H9 (cell line): ENCODE measurements at regions not wholly inside any gene's neighbourhood (a gene's known extent, or its start where the extent isn't known, plus 50 kb on each side); places are given as distances from the start of the nearest gene placed in this dataset.

Experiments used
- DNase-seq: peaks from one replicate; pipeline ENCODE4 v3.0.0-alpha.2; 2017
- H2AFZ ChIP-seq: one replicate; pipeline ENCODE4 v1.6.1; 2013; ENCODE audit warnings: mild to moderate bottlenecking, low read length, control low read depth, moderate library complexity
- H2AK5ac ChIP-seq: 2 replicates; pipeline ENCODE4 v1.6.1; 2013; ENCODE audit warnings: low read length, control low read depth, mixed read lengths; ENCODE audit not compliant: insufficient read length
- H2BK120ac ChIP-seq: one replicate; pipeline ENCODE4 v1.6.1; 2013; ENCODE audit warnings: low read depth, mild to moderate bottlenecking, low read length, control low read depth, inconsistent platforms; ENCODE audit not compliant: poor library complexity, severe bottlenecking
- H2BK12ac ChIP-seq: 2 replicates; pipeline ENCODE4 v1.6.1; 2013; ENCODE audit warnings: low read length, control low read depth, mixed read lengths, low read depth; ENCODE audit not compliant: insufficient read length
- H2BK15ac ChIP-seq: 2 replicates; pipeline ENCODE4 v1.6.1; 2013; ENCODE audit warnings: low read depth, low read length, control low read depth
- H2BK20ac ChIP-seq: one replicate; pipeline ENCODE4 v1.6.1; 2013; ENCODE audit warnings: low read depth, mild to moderate bottlenecking, low read length, control low read depth, inconsistent platforms; ENCODE audit not compliant: poor library complexity, severe bottlenecking
- H2BK5ac ChIP-seq: 2 replicates; pipeline ENCODE4 v1.6.1; 2013; ENCODE audit warnings: low read length, control low read depth, mixed read lengths; ENCODE audit not compliant: insufficient read length
- H3K14ac ChIP-seq: 2 replicates; pipeline ENCODE4 v1.6.1; 2013; ENCODE audit warnings: low read length, control low read depth; ENCODE audit not compliant: insufficient read depth
- H3K18ac ChIP-seq: 2 replicates; pipeline ENCODE4 v1.6.1; 2013; ENCODE audit warnings: low read depth, mild to moderate bottlenecking, mixed read lengths, low read length, control low read depth; ENCODE audit not compliant: insufficient read length
- H3K23ac ChIP-seq: 2 replicates; pipeline ENCODE4 v1.6.1; 2013; ENCODE audit warnings: low read length, control low read depth, mixed read lengths, low read depth; ENCODE audit not compliant: insufficient read length
- H3K23me2 ChIP-seq: 2 replicates; pipeline ENCODE4 v1.6.1; 2013; ENCODE audit warnings: low read depth, mild to moderate bottlenecking, mixed read lengths, low read length, control low read depth; ENCODE audit not compliant: insufficient read length, poor library complexity, severe bottlenecking
- H3K27ac ChIP-seq: 2 replicates; pipeline ENCODE4 v1.5.1; 2013; ENCODE audit warnings: low read length, control low read depth, mixed read lengths, low read depth; ENCODE audit not compliant: insufficient read length
- H3K27me3 ChIP-seq: 2 replicates; pipeline ENCODE4 v1.6.1; 2013; ENCODE audit warnings: low read length, control low read depth, inconsistent platforms; ENCODE audit not compliant: insufficient read depth
- H3K4ac ChIP-seq: 2 replicates; pipeline ENCODE4 v1.6.1; 2013; ENCODE audit warnings: low read depth, mild to moderate bottlenecking, control low read depth, inconsistent platforms, low read length, moderate library complexity
- H3K4me1 ChIP-seq: 2 replicates; pipeline ENCODE4 v1.6.1; 2013; ENCODE audit warnings: low read length, control low read depth, inconsistent platforms; ENCODE audit not compliant: insufficient read depth
- H3K4me2 ChIP-seq: 2 replicates; pipeline ENCODE4 v1.6.1; 2013; ENCODE audit warnings: low read length, control low read depth, mixed read lengths; ENCODE audit not compliant: insufficient read length, insufficient read depth
- H3K56ac ChIP-seq: 2 replicates; pipeline ENCODE4 v1.6.1; 2013; ENCODE audit warnings: low read depth, mild to moderate bottlenecking, mixed read lengths, low read length, control low read depth; ENCODE audit not compliant: insufficient read length
- H3K79me1 ChIP-seq: 2 replicates; pipeline ENCODE4 v1.6.1; 2013; ENCODE audit warnings: low read depth, mild to moderate bottlenecking, moderate library complexity, low read length, control low read depth, inconsistent platforms; ENCODE audit not compliant: insufficient read depth, poor library complexity, severe bottlenecking
- H3K79me2 ChIP-seq: 2 replicates; pipeline ENCODE4 v1.6.1; 2013; ENCODE audit warnings: low read length, control low read depth, inconsistent platforms; ENCODE audit not compliant: insufficient read depth
- H3K9ac ChIP-seq: 2 replicates; pipeline ENCODE4 v1.6.1; 2013; ENCODE audit warnings: low read length, control low read depth, mixed read lengths; ENCODE audit not compliant: insufficient read length; ENCODE audit errors: extremely low read depth
- H3K9me3 ChIP-seq: one replicate; pipeline ENCODE4 v1.6.1; 2013; ENCODE audit warnings: low read depth, low read length, inconsistent platforms; ENCODE audit not compliant: control insufficient read depth
- H3T11ph ChIP-seq: one replicate; pipeline ENCODE4 v1.6.1; 2013; ENCODE audit warnings: mild to moderate bottlenecking, low read length, control low read depth, inconsistent platforms
- H4K20me1 ChIP-seq: one replicate; pipeline ENCODE4 v1.6.1; 2013; ENCODE audit not compliant: control insufficient read depth, insufficient read length, insufficient read depth
- H4K5ac ChIP-seq: 2 replicates; pipeline ENCODE4 v1.6.1; 2013; ENCODE audit warnings: low read depth, mild to moderate bottlenecking, mixed read lengths, low read length, control low read depth; ENCODE audit not compliant: insufficient read length
- H4K8ac ChIP-seq: replicated peaks from 2 replicates; pipeline ENCODE4 v1.6.1; 2013; ENCODE audit warnings: low read length, control low read depth, mixed read lengths, low read depth; ENCODE audit not compliant: insufficient read length
- H4K91ac ChIP-seq: 2 replicates; pipeline ENCODE4 v1.6.1; 2013; ENCODE audit warnings: low read depth, mild to moderate bottlenecking, moderate library complexity, mixed read lengths, low read length, control low read depth; ENCODE audit not compliant: insufficient read length
- H3K27ac Mint-ChIP-seq, 3 experiments: 2 replicates in 2 of 3; 3 replicates in 1 of 3; pipeline ENCODE4 v1.8.0; 2020 to 2021; ENCODE audit warnings: mixed read lengths in 3 of 3, mild to moderate bottlenecking in 1 of 3, moderate library complexity in 1 of 3
- H3K27me3 Mint-ChIP-seq: 2 replicates; pipeline ENCODE4 v1.8.0; 2021; ENCODE audit warnings: low read depth, mild to moderate bottlenecking, moderate library complexity, mixed read lengths
- H3K36me3 Mint-ChIP-seq, 3 experiments: 2 replicates in 2 of 3; 3 replicates in 1 of 3; pipeline ENCODE4 v1.8.0; 2020 to 2021; ENCODE audit warnings: low read depth in 3 of 3, mixed read lengths in 3 of 3; ENCODE audit not compliant: insufficient read depth in 1 of 3
- H3K4me1 Mint-ChIP-seq, 2 experiments: 2 replicates each; pipeline ENCODE4 v1.8.0; 2020; ENCODE audit warnings: mixed read lengths in 2 of 2
- H3K4me3 Mint-ChIP-seq, 2 experiments: 2 replicates in 1 of 2; 3 replicates in 1 of 2; pipeline ENCODE4 v1.8.0; 2020 to 2021; ENCODE audit warnings: mild to moderate bottlenecking in 2 of 2, mixed read lengths in 2 of 2, moderate library complexity in 1 of 2
- H3K9me3 Mint-ChIP-seq, 2 experiments: 2 replicates in 1 of 2; 3 replicates in 1 of 2; pipeline ENCODE4 v1.8.0; 2020; ENCODE audit warnings: mild to moderate bottlenecking in 2 of 2, mixed read lengths in 2 of 2, moderate library complexity in 1 of 2
- CTCF ChIP-seq: fragments of 200-600 bp; sonication (generic); conservative IDR thresholded peaks from 3 replicates; pipeline ENCODE4 v1.8.0; 2021; ENCODE audit warnings: antibody characterized with exemption, mild to moderate bottlenecking
- WGBS: extraction: QIAGEN DNeasy Blood & Tissue Kit; methylation state at CpG from one replicate; pipeline ENCODE4 v1.1.7; 2013; ENCODE audit warnings: missing lambda C conversion rate, low lambda C conversion rate, mixed read lengths; ENCODE audit not compliant: insufficient read length; ENCODE audit errors: extremely low coverage; 5-methylcytosine and 5-hydroxymethylcytosine counted together

- H2AFZ ChIP-seq, result no peak overlapping the region
- H2BK15ac ChIP-seq, result no peak overlapping the region
- no peak overlapping the region for H4K91ac ChIP-seq
- Mint-ChIP-seq H3K9me3 (peaks cover 11 to 20% of the 10 kb centered on the region in 2 experiments), H3K36me3 (peaks cover 4 to 16% (median 7%) of the 10 kb centered on the region in 3 experiments; a peak in 5 of 7 replicates), H3K4me3 (no peak overlapping the region), H3K27ac (no peak overlapping the region), H3K4me1 (peaks cover 8 to 18% of the 10 kb centered on the region in 2 experiments), H3K27me3 (peaks cover 14% of the 10 kb centered on the region)
- no peak overlapping the region for H2AK5ac ChIP-seq
- no peaks in the 10 kb centered on the region for H3K9me3 ChIP-seq
- no peaks in the 10 kb centered on the region; the same call in 1 of the 2 replicates for H3K4me1 ChIP-seq
- no peak overlapping the region for H3K23ac ChIP-seq
- H3K23me2 ChIP-seq, result no peaks in the 10 kb centered on the region
- H3K4ac ChIP-seq, result no peak overlapping the region
- H3K27me3 ChIP-seq, result no peaks in the 10 kb centered on the region
- no peak overlapping the region for H2BK120ac ChIP-seq
- no peaks in the 10 kb centered on the region for H4K20me1 ChIP-seq
- no peak overlapping the region for H3K18ac ChIP-seq
- no peak overlapping the region for H3T11ph ChIP-seq
- no peak overlapping the region for H2BK12ac ChIP-seq
- no peak for TF ChIP-seq CTCF
- no peak overlapping the region for H3K56ac ChIP-seq
- H3K4me2 ChIP-seq, result no peak overlapping the region
- no peak for DNase-seq
- WGBS, result no CpG with 5 or more reads among the region's 27 CpGs
- H4K5ac ChIP-seq, result no peak overlapping the region
- no peaks in the 10 kb centered on the region for H3K79me1 ChIP-seq
- no peak overlapping the region for H3K9ac ChIP-seq
- no peak overlapping the region for H4K8ac ChIP-seq
- no peaks in the 10 kb centered on the region for H3K79me2 ChIP-seq
- no peak overlapping the region for H3K27ac ChIP-seq
- no peak overlapping the region for H2BK5ac ChIP-seq
- no peak overlapping the region for H2BK20ac ChIP-seq
- H3K14ac ChIP-seq, result no peak overlapping the region; the same call in 1 of the 2 replicates
These were observed 67.0 kb downstream of the MATN1 start for GRCh38 chr1:30656171-30656940.
